HL-60 (cell line): ENCODE measurements at regions not wholly inside any gene's neighbourhood (a gene's known extent, or its start where the extent isn't known, plus 50 kb on each side); places are given as distances from the start of the nearest gene placed in this dataset.

Experiments used
- CTCF ChIP-seq: IDR thresholded peaks from one replicate; pipeline ENCODE4 v1.5.1; 2011; ENCODE audit warnings: low read length, control low read depth, inconsistent platforms; ENCODE audit not compliant: insufficient read depth
- GABPA ChIP-seq: IDR thresholded peaks from 2 replicates; pipeline ENCODE4 v1.6.1; 2012; ENCODE audit warnings: low read depth
- POLR2AphosphoS5 ChIP-seq: IDR thresholded peaks from 2 replicates; pipeline ENCODE4 v1.6.1; 2012; ENCODE audit warnings: low read depth
- TF ChIP-seq, protein P1 (sequence below): IDR thresholded peaks from 2 replicates; pipeline ENCODE4 v1.6.1; 2012; ENCODE audit warnings: low read depth; ENCODE audit not compliant: insufficient replicate concordance

DNA sequence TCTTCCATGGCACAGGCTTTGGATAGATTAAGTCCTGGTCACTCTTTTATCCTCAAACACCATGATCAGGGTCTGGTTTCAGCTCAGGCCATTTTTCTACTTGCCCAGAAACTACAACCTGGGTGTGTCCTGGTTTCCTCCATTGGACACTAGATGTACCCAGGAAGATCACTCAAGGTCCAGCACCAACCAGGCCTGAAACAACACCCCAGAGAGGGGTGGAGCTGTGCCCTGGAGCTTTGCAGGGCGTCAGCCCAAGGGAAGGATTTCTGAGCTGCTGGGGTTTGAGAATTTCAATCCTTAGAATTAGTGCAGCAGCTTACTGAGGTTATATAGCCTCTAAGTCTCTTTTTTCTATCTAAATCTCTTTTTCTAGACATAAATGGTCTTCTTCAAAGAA is 722.0 kb downstream of the MTRR start:
- TF ChIP-seq CTCF = no peak
- TF ChIP-seq GABPA = no peak
- no peak for TF ChIP-seq POLR2AphosphoS5
- TF ChIP-seq, protein P1, sequence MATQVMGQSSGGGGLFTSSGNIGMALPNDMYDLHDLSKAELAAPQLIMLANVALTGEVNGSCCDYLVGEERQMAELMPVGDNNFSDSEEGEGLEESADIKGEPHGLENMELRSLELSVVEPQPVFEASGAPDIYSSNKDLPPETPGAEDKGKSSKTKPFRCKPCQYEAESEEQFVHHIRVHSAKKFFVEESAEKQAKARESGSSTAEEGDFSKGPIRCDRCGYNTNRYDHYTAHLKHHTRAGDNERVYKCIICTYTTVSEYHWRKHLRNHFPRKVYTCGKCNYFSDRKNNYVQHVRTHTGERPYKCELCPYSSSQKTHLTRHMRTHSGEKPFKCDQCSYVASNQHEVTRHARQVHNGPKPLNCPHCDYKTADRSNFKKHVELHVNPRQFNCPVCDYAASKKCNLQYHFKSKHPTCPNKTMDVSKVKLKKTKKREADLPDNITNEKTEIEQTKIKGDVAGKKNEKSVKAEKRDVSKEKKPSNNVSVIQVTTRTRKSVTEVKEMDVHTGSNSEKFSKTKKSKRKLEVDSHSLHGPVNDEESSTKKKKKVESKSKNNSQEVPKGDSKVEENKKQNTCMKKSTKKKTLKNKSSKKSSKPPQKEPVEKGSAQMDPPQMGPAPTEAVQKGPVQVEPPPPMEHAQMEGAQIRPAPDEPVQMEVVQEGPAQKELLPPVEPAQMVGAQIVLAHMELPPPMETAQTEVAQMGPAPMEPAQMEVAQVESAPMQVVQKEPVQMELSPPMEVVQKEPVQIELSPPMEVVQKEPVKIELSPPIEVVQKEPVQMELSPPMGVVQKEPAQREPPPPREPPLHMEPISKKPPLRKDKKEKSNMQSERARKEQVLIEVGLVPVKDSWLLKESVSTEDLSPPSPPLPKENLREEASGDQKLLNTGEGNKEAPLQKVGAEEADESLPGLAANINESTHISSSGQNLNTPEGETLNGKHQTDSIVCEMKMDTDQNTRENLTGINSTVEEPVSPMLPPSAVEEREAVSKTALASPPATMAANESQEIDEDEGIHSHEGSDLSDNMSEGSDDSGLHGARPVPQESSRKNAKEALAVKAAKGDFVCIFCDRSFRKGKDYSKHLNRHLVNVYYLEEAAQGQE = no peak
